Colonic mucosa (tissue), 4 donors: ENCODE measurements at regions not wholly inside any gene's neighbourhood (a gene's known extent, or its start where the extent isn't known, plus 50 kb on each side); places are given as distances from the start of the nearest gene placed in this dataset.

Experiments
- DNase-seq: peaks from one replicate; pipeline ENCODE4 v3.0.0-alpha.2; 2020
- H3K27ac ChIP-seq: fragments of 200-600 bp; one replicate; pipeline ENCODE4 v1.8.0; 2021
- H3K27me3 ChIP-seq: fragments of 200-600 bp; one replicate; pipeline ENCODE4 v1.8.0; 2021
- H3K36me3 ChIP-seq: fragments of 200-600 bp; one replicate; pipeline ENCODE4 v1.8.0; 2021
- H3K4me1 ChIP-seq: fragments of 200-600 bp; one replicate; pipeline ENCODE4 v1.8.0; 2021; ENCODE audit warnings: mild to moderate bottlenecking
- H3K4me3 ChIP-seq: fragments of 200-600 bp; one replicate; pipeline ENCODE4 v1.8.0; 2021
- H3K9ac ChIP-seq, 2 donors: one replicate each; pipeline ENCODE4 v1.7.0; 2013; ENCODE audit warnings: control low read depth in 2 of 2, low read depth in 2 of 2, low read length in 2 of 2
- H3K9me3 ChIP-seq: fragments of 200-600 bp; one replicate; pipeline ENCODE4 v1.8.0; 2021
- intact Hi-C: fragments of 100-400 bp; cut with DNase I; formaldehyde crosslinking; loops from one replicate; pipeline ENCODE4 v1.14.1; 2022
- TF ChIP-seq, protein P1 (sequence below): fragments of 200-600 bp; IDR thresholded peaks from one replicate; pipeline ENCODE4 v1.8.0; 2022; ENCODE audit warnings: antibody characterized with exemption, mild to moderate bottlenecking
- donor health status: healthy.
- donor health status: DM: no; HTN: no; CAD: no.
- donor health status: DM: no; HTN: no; CAD: no.

DNA sequence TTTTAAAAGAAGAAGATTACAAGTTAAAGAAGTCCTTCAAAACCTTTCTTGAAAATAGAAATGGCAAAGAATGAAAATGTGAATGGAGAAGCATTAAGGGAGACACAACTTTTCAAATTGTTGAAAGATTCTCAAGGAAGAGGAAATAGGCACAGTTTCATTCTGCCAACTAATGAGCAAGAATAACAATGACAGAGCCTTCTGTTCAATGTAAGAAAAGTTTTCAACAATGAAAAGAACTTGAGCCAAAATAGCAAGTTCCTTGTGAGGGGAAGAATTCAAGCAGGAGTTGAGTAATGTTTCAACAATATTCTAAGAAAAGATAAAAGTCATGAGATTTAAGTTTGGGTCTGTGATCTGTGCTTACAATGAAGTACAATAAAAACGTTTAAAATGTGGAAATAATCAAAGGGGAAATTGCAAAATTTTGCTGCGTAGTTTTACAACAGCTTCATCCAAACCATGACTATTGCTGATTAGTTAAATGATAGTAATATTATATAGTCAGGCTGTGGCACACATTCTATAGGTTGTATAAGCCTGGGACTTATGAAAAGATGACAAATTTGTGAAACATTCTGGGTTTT lies 122.6 kb downstream of the METTL4 start:
- TF ChIP-seq, protein P1, sequence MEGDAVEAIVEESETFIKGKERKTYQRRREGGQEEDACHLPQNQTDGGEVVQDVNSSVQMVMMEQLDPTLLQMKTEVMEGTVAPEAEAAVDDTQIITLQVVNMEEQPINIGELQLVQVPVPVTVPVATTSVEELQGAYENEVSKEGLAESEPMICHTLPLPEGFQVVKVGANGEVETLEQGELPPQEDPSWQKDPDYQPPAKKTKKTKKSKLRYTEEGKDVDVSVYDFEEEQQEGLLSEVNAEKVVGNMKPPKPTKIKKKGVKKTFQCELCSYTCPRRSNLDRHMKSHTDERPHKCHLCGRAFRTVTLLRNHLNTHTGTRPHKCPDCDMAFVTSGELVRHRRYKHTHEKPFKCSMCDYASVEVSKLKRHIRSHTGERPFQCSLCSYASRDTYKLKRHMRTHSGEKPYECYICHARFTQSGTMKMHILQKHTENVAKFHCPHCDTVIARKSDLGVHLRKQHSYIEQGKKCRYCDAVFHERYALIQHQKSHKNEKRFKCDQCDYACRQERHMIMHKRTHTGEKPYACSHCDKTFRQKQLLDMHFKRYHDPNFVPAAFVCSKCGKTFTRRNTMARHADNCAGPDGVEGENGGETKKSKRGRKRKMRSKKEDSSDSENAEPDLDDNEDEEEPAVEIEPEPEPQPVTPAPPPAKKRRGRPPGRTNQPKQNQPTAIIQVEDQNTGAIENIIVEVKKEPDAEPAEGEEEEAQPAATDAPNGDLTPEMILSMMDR, result no peak
- no peak overlapping the region for H3K27ac ChIP-seq
- no peak overlapping the region for H3K9ac ChIP-seq
- intact Hi-C loops, result no loop called here
- no peaks in the 10 kb centered on the region for H3K4me1 ChIP-seq
- no peaks in the 10 kb centered on the region for H3K27me3 ChIP-seq
- H3K36me3 ChIP-seq, result no peaks in the 10 kb centered on the region
- DNase-seq, result no peak
- no peaks in the 10 kb centered on the region for H3K9me3 ChIP-seq
- H3K4me3 ChIP-seq, result no peak overlapping the region

DNA sequence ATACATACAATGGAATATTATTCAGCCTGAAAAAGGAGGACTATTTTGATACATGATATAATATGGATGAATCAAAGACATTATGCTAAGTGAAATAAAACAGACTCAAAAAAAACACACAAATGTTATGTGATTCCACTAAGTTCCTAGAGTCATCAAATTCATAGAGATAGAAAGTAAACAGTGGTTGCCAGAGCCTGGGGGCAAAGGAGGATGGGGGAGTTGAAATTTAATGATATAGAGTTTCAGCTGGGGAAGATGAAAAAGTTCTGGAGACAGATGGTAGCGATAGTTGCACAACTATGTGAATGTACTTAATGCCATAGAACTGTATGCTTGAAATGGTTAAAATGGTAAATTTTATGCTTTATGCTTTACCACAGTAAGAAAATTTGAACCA lies 119.7 kb downstream of the METTL4 start:
- Histone ChIP-seq H3K9me3 (no peaks in the 10 kb centered on the region), H3K27me3 (no peaks in the 10 kb centered on the region), H3K27ac (no peak overlapping the region), H3K4me1 (no peaks in the 10 kb centered on the region), H3K4me3 (no peak overlapping the region), H3K36me3 (no peaks in the 10 kb centered on the region), H3K9ac (no peak overlapping the region)
- TF ChIP-seq, protein P1, result no peak
- intact Hi-C loops, result no loop called here
- DNase-seq, result no peak

DNA sequence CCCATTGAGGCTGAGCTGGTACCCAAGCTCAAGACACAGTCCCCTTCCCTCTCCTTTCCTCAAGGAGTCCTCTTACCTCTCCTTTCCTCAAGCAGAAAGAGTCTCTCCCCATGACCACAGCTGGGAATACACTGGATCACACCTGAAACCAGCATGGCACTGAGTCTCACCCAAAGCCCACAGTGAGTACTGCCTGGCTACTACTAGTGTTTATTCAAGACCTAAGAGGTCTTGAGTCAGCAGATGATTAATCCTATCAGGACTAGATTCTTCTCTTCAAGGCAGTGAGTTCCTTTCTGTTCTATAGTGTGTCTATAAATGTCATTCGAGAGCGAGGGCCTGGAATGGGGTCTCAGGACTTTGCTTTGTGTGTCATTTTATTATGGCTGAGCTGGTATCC lies 111.4 kb downstream of the METTL4 start:
- intact Hi-C loops, result no loop called here
- no peak for DNase-seq
- no peaks in the 10 kb centered on the region for H3K4me1 ChIP-seq

DNA sequence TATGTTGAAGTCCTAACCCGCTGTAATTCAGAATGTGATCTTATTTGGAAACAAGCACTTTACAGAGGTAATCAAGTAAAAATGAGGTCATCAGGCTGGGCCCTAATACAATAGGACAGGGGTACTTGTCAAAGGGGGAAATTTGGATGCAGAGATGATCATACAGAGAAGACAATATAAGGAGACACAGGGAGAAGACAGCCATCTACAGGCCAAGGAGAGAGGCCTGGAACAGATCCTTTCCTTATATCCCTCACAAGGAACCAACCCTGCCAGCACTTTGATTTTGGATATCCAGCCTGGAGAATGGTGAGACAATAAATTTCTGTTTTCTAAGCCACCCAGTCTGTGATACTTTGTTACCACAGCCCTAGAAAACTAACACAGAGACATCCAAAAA lies 104.3 kb downstream of the METTL4 start:
- no peaks in the 10 kb centered on the region for H3K4me1 ChIP-seq
- no peak overlapping the region for H3K9ac ChIP-seq
- no peak overlapping the region for H3K27ac ChIP-seq
- TF ChIP-seq, protein P1, result no peak
- no peak overlapping the region for H3K4me3 ChIP-seq
- no peak for DNase-seq
- H3K27me3 ChIP-seq, result no peaks in the 10 kb centered on the region
- H3K36me3 ChIP-seq, result no peaks in the 10 kb centered on the region
- intact Hi-C loops, result no loop called here
- no peaks in the 10 kb centered on the region for H3K9me3 ChIP-seq

More for the DNA sequence above, 111.4 kb downstream of the METTL4 start:
- TF ChIP-seq, protein P1, result no peak
- Histone ChIP-seq H3K4me3 (no peak overlapping the region), H3K9ac (no peak overlapping the region), H3K9me3 (no peaks in the 10 kb centered on the region), H3K27ac (no peak overlapping the region), H3K27me3 (no peaks in the 10 kb centered on the region), H3K36me3 (no peaks in the 10 kb centered on the region)

DNA sequence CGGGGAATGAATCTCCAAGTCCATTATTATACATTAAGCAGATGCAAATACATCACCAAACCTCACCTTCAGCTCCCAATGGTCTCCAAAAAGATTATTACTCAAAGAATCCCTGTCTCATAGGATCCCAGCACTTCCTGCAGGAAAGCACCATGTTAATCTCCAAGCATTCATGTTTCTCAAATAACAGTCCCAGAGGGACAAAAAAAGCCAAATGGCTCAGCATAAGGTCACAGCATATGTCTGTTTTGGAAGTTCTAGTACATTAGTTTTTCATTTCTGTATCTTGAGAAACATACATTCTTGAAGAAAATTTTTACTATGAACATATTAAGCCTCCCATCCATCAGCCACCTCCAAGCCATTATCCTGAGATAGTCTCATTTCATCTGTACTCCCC lies 103.3 kb downstream of the METTL4 start:
- Histone ChIP-seq H3K27me3 (no peaks in the 10 kb centered on the region), H3K9ac (no peak overlapping the region), H3K9me3 (no peaks in the 10 kb centered on the region), H3K4me3 (no peak overlapping the region), H3K27ac (no peak overlapping the region), H3K4me1 (no peaks in the 10 kb centered on the region), H3K36me3 (no peaks in the 10 kb centered on the region)
- TF ChIP-seq, protein P1, result no peak
- DNase-seq, result no peak
- intact Hi-C loops, result no loop called here

DNA sequence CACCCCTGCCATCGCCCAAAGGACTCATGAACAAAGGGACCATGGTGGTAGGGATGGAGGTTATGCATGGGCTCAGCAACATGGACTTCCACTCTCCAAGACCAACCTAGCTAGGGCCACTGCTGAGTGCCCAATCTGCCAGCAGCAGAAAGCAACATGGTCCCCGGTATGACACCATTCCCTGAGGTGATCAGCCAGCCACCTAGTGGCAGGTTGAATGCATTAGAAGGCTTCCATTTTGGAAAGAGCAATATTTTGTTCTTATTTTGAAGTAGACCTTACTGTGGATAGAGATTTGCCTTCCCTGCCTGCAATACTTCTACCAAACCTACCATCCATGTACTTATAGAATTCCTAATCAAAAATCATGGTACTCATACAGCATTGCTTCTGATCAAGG lies 99.8 kb downstream of the METTL4 start:
- no peak overlapping the region for H3K9ac ChIP-seq
- no peaks in the 10 kb centered on the region for H3K27me3 ChIP-seq
- no peaks in the 10 kb centered on the region for H3K9me3 ChIP-seq
- DNase-seq, result no peak
- no peaks in the 10 kb centered on the region for H3K4me1 ChIP-seq
- TF ChIP-seq, protein P1, result no peak
- H3K4me3 ChIP-seq, result no peak overlapping the region
- intact Hi-C loops, result no loop called here
- H3K36me3 ChIP-seq, result no peaks in the 10 kb centered on the region
- no peak overlapping the region for H3K27ac ChIP-seq
